Rectal smooth muscle tissue (tissue), 1 donor: ENCODE measurements at regions not wholly inside any gene's neighbourhood (a gene's known extent, or its start where the extent isn't known, plus 50 kb on each side); places are given as distances from the start of the nearest gene placed in this dataset.
A peak's percentile ranks its signal among the peaks of the same experiment; 100 is the strongest.

Source experiments
- H3K27ac ChIP-seq: one replicate; pipeline ENCODE4 v1.7.0; 2013; ENCODE audit warnings: low read depth, low read length, inconsistent platforms
- H3K27me3 ChIP-seq: one replicate; pipeline ENCODE4 v1.7.0; 2013; ENCODE audit warnings: low read length; ENCODE audit not compliant: control insufficient read depth, insufficient read depth
- H3K36me3 ChIP-seq: one replicate; pipeline ENCODE4 v1.7.0; 2013; ENCODE audit warnings: low read length; ENCODE audit not compliant: control insufficient read depth, insufficient read depth
- H3K4me1 ChIP-seq: one replicate; pipeline ENCODE4 v1.7.0; 2013; ENCODE audit warnings: low read length; ENCODE audit not compliant: control insufficient read depth, insufficient read depth
- H3K4me3 ChIP-seq: one replicate; pipeline ENCODE4 v1.7.0; 2013; ENCODE audit warnings: low read length
- H3K9ac ChIP-seq: one replicate; pipeline ENCODE4 v1.7.0; 2013; ENCODE audit warnings: low read length

DNA sequence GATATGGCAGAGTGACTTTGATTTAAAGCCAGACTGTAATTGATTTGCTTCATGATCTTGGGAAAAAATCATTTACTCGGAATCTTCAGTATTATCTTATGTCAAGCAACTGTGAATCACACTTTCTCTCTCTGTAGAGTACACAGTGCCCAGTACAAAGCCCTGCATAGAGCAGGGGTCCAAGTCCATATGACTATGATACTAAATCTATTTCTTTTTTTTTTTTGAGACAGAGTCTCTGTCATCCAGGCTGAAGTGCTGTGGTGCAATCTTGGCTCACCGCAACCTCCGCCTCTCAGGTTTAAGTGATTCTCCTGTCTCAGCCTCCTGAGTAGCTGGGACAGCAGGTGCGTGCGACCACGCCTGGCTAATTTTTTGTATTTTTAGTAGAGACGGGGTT is 194.8 kb upstream of the SEMA6A start:
- no peaks in the 10 kb centered on the region for H3K36me3 ChIP-seq
- H3K27me3 ChIP-seq, result no peaks in the 10 kb centered on the region
- no peak overlapping the region for H3K9ac ChIP-seq
- no peak overlapping the region for H3K27ac ChIP-seq
- H3K4me1 ChIP-seq, result no peaks in the 10 kb centered on the region
- no peak overlapping the region for H3K4me3 ChIP-seq

DNA sequence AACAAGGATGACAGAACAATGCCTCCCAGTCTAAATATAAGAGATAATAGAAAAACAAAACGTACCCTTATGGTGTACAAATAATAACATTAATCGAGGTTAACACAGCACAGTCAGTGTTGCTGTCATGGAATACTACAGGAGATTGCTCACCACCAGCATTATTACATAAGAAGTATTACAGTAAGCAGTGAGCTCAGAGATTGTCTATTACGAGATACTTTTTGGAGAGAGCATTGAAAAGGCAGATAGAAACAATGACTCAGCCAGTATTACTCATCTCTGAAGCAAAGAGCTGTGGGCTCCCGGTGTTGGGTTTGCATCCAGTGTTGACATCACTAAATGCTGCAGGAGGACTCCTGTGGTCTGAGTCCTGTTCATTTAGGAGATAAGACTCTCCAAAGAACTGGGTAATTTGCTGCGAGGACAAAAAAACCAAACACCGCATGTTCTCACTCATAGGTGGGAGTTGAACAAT is 191.9 kb upstream of the SEMA6A start:
- no peaks in the 10 kb centered on the region for H3K36me3 ChIP-seq
- H3K27me3 ChIP-seq, result no peaks in the 10 kb centered on the region
- no peak overlapping the region for H3K27ac ChIP-seq

DNA sequence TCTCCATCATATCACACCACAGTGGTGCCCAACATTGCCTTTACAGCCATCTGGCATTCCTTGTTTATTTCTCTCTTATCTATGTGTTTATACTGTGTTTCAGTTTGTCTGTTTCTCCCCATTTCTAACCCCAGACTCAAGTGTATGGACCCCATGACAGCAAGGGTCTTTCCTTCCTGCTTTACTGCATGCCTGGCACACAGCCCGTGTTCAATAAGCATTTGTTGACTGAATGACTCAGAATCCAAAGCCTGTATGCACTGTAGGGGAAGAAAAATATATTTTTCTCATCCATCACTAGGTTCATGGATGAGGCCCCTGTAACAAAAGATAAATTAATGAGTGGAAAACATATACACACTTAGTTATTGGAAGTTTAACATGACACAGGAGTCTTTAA is 190.8 kb upstream of the SEMA6A start:
- Histone ChIP-seq H3K9ac (no peak overlapping the region), H3K36me3 (no peaks in the 10 kb centered on the region), H3K27ac (no peak overlapping the region), H3K4me3 (no peak overlapping the region), H3K27me3 (no peaks in the 10 kb centered on the region), H3K4me1 (no peaks in the 10 kb centered on the region)

More for the DNA sequence above, 191.9 kb upstream of the SEMA6A start:
- Histone ChIP-seq H3K4me1 (no peaks in the 10 kb centered on the region), H3K4me3 (no peak overlapping the region), H3K9ac (no peak overlapping the region)

DNA sequence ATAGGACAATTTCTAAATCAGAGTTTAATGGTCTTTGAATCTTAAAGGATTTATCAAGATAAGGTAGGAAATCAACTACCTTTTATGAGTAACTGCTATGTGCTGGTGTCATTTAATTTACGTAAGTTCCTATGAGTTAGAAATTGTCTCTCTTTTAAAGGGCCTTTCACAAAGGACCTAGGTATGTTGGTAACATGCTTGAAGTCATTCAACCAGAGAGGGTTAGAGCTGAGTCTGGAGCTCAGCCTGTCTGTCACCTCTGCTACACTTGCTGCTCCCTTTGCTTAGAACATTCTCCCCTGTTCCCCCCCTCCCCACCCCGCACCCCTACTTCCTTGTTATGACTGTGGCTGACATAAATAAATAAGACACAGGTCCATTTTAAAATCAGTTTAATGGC is 190.3 kb upstream of the SEMA6A start:
- Histone ChIP-seq H3K27me3 (no peaks in the 10 kb centered on the region), H3K36me3 (no peaks in the 10 kb centered on the region), H3K4me3 (no peak overlapping the region), H3K27ac (no peak overlapping the region), H3K9ac (no peak overlapping the region), H3K4me1 (no peaks in the 10 kb centered on the region)

DNA sequence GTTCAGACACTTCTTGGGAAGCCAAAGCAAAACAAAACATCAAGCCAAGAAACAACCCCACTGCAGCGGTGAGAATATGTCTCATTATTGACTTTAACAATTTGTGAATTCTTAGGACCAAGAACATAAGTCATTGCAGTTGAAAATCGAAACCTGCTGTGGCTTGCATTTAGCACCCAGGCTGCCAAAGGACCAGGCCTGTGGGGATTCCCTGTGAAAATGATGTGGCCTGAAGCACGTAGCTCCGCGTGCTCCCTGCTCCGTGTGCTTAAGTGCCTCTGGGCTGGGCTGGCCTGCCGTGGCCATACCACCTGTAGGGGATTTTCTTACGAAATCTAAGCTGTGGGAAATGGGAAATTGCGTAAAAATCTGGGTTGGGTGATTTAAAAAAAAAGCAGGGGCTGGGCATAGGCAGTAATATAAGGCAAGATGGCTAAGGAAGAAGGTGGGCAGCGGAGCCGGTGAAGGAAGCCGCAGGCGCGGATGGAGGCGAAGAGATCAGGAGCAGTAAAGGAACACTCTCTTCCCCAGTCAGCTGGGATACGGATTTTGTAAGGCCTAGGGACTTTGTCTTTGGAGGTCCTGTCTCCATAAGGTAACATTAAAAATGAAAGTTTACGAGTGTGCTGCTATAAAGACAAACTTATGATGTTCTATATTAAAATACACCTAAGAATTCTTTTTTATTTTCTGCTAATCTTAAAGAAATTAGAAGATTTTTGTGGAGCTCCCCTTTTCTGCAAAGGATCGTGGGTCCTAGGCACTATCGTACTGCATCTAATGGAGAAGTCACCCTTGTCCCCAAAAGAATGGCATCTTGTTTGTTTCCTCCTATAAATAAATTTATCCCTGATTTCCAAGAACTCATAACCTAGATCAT is 189.6 kb upstream of the SEMA6A start:
- Histone ChIP-seq H3K9ac (no peak overlapping the region), H3K27ac (no peak overlapping the region), H3K36me3 (no peaks in the 10 kb centered on the region), H3K4me3 (no peak overlapping the region), H3K4me1 (no peaks in the 10 kb centered on the region), H3K27me3 (no peaks in the 10 kb centered on the region)

DNA sequence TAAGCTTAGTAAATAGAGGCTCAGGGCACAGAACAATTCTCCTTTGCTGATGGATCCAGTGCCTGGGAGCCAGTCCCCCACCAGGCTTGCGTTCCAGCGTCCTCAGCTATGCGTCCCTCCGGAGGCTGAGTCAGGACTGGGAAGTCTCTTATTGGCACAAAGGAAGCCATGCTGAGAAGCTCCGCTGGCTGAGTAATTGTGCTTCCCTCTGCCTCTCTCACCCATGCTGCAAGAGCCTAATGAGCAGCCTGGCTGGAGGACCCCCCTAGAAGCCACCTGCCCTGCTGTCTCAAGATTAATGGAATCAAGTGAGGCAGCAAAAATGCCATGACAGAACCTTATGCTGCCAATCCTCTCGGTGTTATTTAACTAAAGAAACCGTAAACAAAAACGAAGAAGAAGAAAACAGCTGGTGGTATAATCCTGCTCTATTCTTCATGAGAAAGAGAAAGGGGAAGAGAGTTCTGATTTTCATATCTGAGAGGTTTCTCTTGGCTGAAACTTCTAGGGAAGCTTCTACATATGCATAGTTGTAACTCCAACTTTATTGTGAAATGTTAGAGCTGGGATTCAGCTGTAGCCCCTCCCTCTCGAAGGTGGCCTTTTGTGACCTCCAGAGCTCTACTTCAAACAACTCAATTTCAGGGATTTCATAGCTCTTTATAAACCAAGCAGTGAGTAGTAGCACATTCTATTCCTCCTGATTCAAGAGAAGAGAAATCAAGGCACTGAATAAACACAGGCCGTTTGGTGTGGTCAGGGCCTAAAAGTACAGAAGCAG is 185.4 kb upstream of the SEMA6A start:
- Histone ChIP-seq H3K27ac (no peak overlapping the region), H3K27me3 (no peaks in the 10 kb centered on the region), H3K4me1 (no peaks in the 10 kb centered on the region), H3K4me3 (no peak overlapping the region), H3K36me3 (no peaks in the 10 kb centered on the region), H3K9ac (no peak overlapping the region)

DNA sequence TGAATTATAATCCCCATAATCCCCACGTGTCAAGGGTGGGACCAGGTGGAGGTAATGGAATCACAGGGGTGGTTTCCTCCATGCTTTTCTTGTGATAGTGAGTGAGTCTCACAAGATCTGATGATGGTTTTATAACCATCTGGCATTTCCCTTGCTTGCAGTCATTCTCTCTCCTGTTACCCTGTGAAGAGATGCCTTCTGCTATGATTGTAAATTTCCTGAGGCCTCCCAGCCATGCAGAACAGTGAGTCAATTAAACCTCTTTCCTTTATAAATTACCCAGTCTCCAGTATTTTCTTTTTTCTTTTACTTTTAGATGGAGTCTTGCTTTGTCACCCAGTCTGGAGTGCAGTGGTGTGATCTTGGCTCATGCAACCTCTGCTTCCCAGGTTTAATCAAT is 182.7 kb upstream of the SEMA6A start:
- H3K27me3 ChIP-seq, result no peaks in the 10 kb centered on the region

DNA sequence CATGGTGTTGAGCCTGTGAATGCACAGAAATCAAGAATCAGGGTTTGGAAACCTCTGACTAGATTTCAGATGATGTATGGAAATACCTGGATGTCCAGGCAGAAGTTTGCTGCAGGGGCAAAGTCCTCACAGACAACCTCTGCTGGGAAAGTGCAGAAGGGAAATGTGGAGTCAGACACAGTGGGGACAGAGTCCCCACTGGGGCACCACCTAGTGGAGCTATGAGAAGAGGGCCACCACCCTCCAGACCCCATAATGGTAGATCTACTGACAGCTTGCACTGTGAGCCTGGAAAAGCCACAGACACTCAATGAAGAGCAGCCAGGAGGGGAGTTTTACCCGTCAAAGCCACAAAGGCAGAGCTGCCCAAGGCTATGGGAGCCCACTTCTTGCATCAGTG is 181.9 kb upstream of the SEMA6A start:
- Histone ChIP-seq H3K9ac (no peak overlapping the region), H3K36me3 (no peaks in the 10 kb centered on the region), H3K27me3 (no peaks in the 10 kb centered on the region), H3K4me3 (no peak overlapping the region), H3K4me1 (no peaks in the 10 kb centered on the region), H3K27ac (no peak overlapping the region)

More for the DNA sequence above, 182.7 kb upstream of the SEMA6A start:
- H3K9ac ChIP-seq, result no peak overlapping the region
- no peak overlapping the region for H3K4me3 ChIP-seq
- H3K4me1 ChIP-seq, result no peaks in the 10 kb centered on the region
- no peak overlapping the region for H3K27ac ChIP-seq
- no peaks in the 10 kb centered on the region for H3K36me3 ChIP-seq

DNA sequence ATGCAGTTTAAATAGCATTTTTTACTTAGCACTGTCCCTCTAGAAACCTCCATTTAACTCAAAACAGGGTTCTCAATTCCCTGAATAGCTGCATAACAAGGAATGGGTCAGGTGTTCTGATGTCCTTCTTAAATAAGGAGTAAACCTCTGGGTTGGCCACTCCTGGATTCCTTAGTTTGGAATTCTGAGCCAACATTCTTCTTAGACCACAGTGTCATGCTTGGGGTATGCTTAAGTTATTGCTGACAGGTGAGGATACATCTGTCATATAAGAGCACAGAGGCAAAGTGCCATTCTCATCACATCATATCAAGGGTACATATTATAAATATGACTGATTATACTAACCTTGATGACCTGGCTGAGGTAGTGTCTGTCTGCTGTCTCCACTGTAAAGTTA is 179.9 kb upstream of the SEMA6A start:
- no peaks in the 10 kb centered on the region for H3K36me3 ChIP-seq
- H3K27me3 ChIP-seq, result no peaks in the 10 kb centered on the region
- H3K9ac ChIP-seq, result no peak overlapping the region
- H3K27ac ChIP-seq, result no peak overlapping the region
- no peak overlapping the region for H3K4me3 ChIP-seq
- no peaks in the 10 kb centered on the region for H3K4me1 ChIP-seq

DNA sequence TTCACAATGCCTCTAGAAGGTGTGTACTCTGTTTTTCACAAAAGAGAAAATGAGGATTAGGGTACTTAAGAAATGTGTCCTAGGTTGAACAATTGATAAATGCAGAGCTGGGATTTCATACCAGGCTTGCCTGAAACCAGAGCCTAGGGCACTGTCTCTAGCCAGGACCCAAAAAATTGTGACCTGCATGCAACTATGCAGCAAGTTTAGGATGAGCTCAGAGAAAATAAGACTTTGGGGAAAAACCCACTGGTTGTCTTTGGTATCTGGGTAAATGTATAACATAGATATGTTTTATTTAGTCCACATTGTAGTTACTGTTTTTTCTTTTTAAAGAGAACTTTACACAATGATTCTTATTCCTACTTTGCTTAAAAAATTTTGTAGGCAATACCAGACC is 177.1 kb upstream of the SEMA6A start:
- no peaks in the 10 kb centered on the region for H3K4me1 ChIP-seq
- no peak overlapping the region for H3K4me3 ChIP-seq
- no peak overlapping the region for H3K9ac ChIP-seq
- no peaks in the 10 kb centered on the region for H3K27me3 ChIP-seq
- H3K36me3 ChIP-seq, result no peaks in the 10 kb centered on the region
- H3K27ac ChIP-seq, result no peak overlapping the region

DNA sequence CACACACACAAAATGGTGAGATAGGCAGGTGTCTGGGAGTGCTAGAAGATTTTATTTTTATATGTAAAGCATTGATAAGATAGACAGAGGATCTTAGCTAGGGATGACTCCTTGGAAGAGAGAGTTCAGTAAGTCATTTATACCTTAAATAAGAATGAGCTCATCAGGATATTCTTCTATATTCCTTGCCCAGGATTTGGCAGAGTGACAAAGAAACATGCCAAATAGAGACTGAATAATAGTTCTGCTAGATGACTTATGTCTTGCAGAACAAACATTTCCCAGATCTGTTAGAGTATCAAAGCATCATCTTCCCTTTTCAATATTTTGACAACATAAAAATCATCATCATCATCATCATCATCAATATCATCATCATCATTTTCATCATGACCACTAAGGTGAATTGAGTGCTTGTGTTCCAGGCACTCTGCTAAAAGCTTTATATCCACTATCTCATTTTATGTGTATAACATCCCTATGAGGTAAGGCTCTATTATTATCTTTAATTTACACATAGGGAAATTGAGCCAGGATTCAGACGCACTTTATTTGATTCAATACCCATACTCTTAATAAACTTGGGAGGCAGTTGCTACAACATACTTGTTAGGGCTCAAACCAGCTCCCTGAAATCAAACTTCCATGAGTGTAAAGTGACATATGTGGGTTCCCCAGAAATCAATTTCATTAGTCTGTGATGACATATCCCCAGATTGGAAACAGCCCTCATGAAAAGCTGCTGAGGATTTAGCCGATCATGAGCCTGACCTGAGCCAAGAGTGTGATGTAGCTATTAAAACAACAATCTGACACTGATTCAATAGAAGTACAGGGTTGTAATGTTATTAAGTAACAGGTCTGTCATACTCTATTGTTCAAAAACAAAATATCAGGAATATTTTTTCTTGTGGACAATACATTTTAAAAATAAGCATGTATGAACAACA is 176.3 kb upstream of the SEMA6A start:
- Histone ChIP-seq H3K27ac (no peak overlapping the region), H3K4me3 (no peak overlapping the region), H3K27me3 (no peaks in the 10 kb centered on the region), H3K36me3 (no peaks in the 10 kb centered on the region), H3K4me1 (no peaks in the 10 kb centered on the region), H3K9ac (no peak overlapping the region)

DNA sequence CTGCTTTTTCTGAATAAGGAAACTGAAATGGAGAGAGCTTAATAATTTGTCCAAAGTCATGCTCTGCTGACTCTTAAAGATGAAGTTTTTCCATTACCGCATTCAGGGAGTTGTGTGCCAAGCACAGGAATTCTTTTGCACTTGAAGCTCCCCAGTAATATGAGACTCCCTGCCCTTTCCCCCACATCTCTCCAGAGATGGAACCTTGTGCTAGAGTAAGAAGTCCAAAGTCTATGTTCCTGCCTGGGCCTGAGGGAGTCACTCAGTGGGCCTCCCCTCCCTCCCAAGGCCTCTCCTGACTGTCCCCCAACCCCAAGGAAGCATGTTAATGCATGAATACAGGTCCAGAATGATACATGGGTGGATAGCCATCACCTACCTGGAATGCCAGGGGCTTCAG is 173.3 kb upstream of the SEMA6A start:
- H3K36me3 ChIP-seq, result no peaks in the 10 kb centered on the region
- no peaks in the 10 kb centered on the region for H3K4me1 ChIP-seq
- H3K9ac ChIP-seq, result no peak overlapping the region
- H3K4me3 ChIP-seq, result no peak overlapping the region
- H3K27ac ChIP-seq, result peak overlapping the region; percentile 58
- H3K27me3 ChIP-seq, result no peaks in the 10 kb centered on the region
